SH-SY5Y (cell line): ENCODE measurements at regions not wholly inside any gene's neighbourhood (a gene's known extent, or its start where the extent isn't known, plus 50 kb on each side); places are given as distances from the start of the nearest gene placed in this dataset.

Experiments
- GATA2 ChIP-seq: IDR thresholded peaks from 2 replicates; pipeline ENCODE4 v1.6.1; 2011; ENCODE audit warnings: mild to moderate bottlenecking, low read depth, low read length
- GATA3 ChIP-seq: IDR thresholded peaks from 2 replicates; pipeline ENCODE4 v1.6.1; 2011; ENCODE audit warnings: low read depth, mild to moderate bottlenecking, low read length, moderate library complexity

DNA sequence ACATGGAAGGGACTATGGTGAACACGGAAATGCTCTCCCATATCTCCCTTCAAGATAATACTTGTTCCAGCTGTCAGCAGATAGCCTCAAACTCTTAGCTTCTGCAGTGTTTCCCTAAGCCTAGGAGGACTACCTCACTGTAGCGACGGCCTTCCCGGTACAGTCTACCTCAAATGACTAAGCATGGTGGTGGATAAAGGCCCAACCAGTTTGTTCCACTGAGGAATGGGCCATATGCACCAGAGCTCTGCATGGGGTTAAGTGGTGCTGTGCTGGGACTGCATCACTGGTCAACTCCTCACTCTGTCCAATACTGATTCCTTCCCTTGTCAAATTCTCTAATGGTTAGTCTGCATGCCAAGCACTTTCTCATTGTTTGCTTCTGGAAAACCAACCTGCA lies 119.6 kb upstream of the GNPDA2 start:
- TF ChIP-seq GATA2 (no peak), GATA3 (no peak)
